Trophoblast cell (in vitro differentiated cells and primary cell): ENCODE measurements at regions not wholly inside any gene's neighbourhood (a gene's known extent, or its start where the extent isn't known, plus 50 kb on each side); places are given as distances from the start of the nearest gene placed in this dataset.
A peak's percentile ranks its signal among the peaks of the same experiment; 100 is the strongest.

Experiments used
- DNase-seq, 2 donors: peaks; one replicate each; pipeline ENCODE4 v3.0.0-alpha.2; 2016
- H2AFZ ChIP-seq: 2 replicates; pipeline ENCODE4 v1.6.1; 2013; ENCODE audit warnings: low read length, moderate library complexity, mild to moderate bottlenecking; ENCODE audit not compliant: insufficient read depth, poor library complexity
- H2AK5ac ChIP-seq: 2 replicates; pipeline ENCODE4 v1.6.1; 2013; ENCODE audit warnings: mild to moderate bottlenecking, low read length
- H2BK120ac ChIP-seq: 2 replicates; pipeline ENCODE4 v1.6.1; 2013; ENCODE audit warnings: low read length, mild to moderate bottlenecking, moderate library complexity; ENCODE audit not compliant: insufficient read depth, poor library complexity
- H2BK12ac ChIP-seq: 2 replicates; pipeline ENCODE4 v1.6.1; 2013; ENCODE audit warnings: mild to moderate bottlenecking, low read length, moderate library complexity
- H2BK5ac ChIP-seq: 2 replicates; pipeline ENCODE4 v1.6.1; 2013; ENCODE audit warnings: low read length, low read depth, moderate library complexity, mild to moderate bottlenecking; ENCODE audit not compliant: poor library complexity
- H3K14ac ChIP-seq: 2 replicates; pipeline ENCODE4 v1.6.1; 2013; ENCODE audit warnings: mild to moderate bottlenecking, low read length
- H3K18ac ChIP-seq: 2 replicates; pipeline ENCODE4 v1.6.1; 2013; ENCODE audit warnings: mild to moderate bottlenecking, low read length
- H3K23ac ChIP-seq: 2 replicates; pipeline ENCODE4 v1.6.1; 2013; ENCODE audit warnings: low read length
- H3K27ac ChIP-seq: 2 replicates; pipeline ENCODE4 v1.5.1; 2013; ENCODE audit warnings: low read depth, mild to moderate bottlenecking, inconsistent platforms, low read length, moderate library complexity
- H3K27me3 ChIP-seq: 2 replicates; pipeline ENCODE4 v1.6.1; 2013; ENCODE audit warnings: inconsistent platforms, mild to moderate bottlenecking, low read length, moderate library complexity; ENCODE audit not compliant: insufficient read depth
- H3K36me3 ChIP-seq, 2 experiments: 1 replicate in 1 of 2; 2 replicates in 1 of 2; pipeline ENCODE4 v1.6.1; 2013; ENCODE audit warnings: low read length in 2 of 2, mild to moderate bottlenecking in 2 of 2, moderate library complexity in 1 of 2; ENCODE audit not compliant: insufficient read depth in 2 of 2, control insufficient read depth in 1 of 2
- H3K4ac ChIP-seq: 2 replicates; pipeline ENCODE4 v1.6.1; 2013; ENCODE audit warnings: low read depth, mild to moderate bottlenecking, low read length, moderate library complexity
- H3K4me1 ChIP-seq, 2 experiments: 1 replicate in 1 of 2; 2 replicates in 1 of 2; pipeline ENCODE4 v1.6.1; 2013; ENCODE audit warnings: low read length in 2 of 2, mild to moderate bottlenecking in 2 of 2, moderate library complexity in 1 of 2; ENCODE audit not compliant: insufficient read depth in 2 of 2, control insufficient read depth in 1 of 2
- H3K4me2 ChIP-seq: 2 replicates; pipeline ENCODE4 v1.6.1; 2013; ENCODE audit warnings: inconsistent platforms, mild to moderate bottlenecking, low read length, moderate library complexity
- H3K4me3 ChIP-seq: 2 replicates; pipeline ENCODE4 v1.5.1; 2013; ENCODE audit warnings: mild to moderate bottlenecking, low read depth, low read length, inconsistent platforms
- H3K79me1 ChIP-seq: one replicate; pipeline ENCODE4 v1.6.1; 2013; ENCODE audit warnings: low read length
- H3K79me2 ChIP-seq: 2 replicates; pipeline ENCODE4 v1.6.1; 2013; ENCODE audit warnings: low read length, mild to moderate bottlenecking; ENCODE audit not compliant: control insufficient read depth, insufficient read depth, poor library complexity
- H3K9ac ChIP-seq: 2 replicates; pipeline ENCODE4 v1.6.1; 2013; ENCODE audit warnings: mild to moderate bottlenecking, low read length
- H3K9me3 ChIP-seq: 2 replicates; pipeline ENCODE4 v1.6.1; 2013; ENCODE audit warnings: low read depth, mild to moderate bottlenecking, control low read depth, inconsistent platforms, low read length; ENCODE audit not compliant: insufficient read depth
- H4K12ac ChIP-seq: 2 replicates; pipeline ENCODE4 v1.6.1; 2013; ENCODE audit warnings: low read depth, mild to moderate bottlenecking, low read length, moderate library complexity
- H4K8ac ChIP-seq: 2 replicates; pipeline ENCODE4 v1.6.1; 2013; ENCODE audit warnings: low read depth, mild to moderate bottlenecking, low read length, moderate library complexity
- H4K91ac ChIP-seq: one replicate; pipeline ENCODE4 v1.6.1; 2013; ENCODE audit warnings: low read depth, mild to moderate bottlenecking, low read length, moderate library complexity
- WGBS: extraction: QIAGEN DNeasy Blood & Tissue Kit; methylation state at CpG from one replicate; pipeline ENCODE4 v1.1.7; 2013; ENCODE audit warnings: missing lambda C conversion rate; ENCODE audit not compliant: insufficient read length, insufficient coverage; ENCODE audit errors: extremely low coverage; 5-methylcytosine and 5-hydroxymethylcytosine counted together

DNA sequence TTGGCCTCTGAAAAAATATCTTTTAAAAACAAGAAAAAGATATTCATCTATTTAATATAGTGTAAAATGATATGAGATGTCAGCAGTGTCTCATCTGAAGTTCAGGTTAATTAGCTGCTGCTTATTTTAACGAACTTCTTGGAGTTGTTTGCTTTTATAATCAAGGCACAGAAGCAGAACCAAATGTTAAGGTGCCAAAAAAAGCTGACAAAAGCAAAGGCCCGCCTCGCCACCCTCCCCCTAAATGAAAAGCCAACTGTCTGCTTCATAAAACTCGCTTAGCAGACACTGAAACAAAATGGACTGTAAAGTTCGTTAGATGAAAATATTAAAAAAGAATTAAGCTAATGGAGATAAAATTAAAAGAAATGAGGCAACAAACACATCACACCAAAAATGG, 562.6 kb downstream of the ZEB2 start:
- H3K4me1 ChIP-seq, result no peaks in the 10 kb centered on the region
- no peak overlapping the region for H4K12ac ChIP-seq
- no peak overlapping the region for H2BK12ac ChIP-seq
- no peaks in the 10 kb centered on the region for H3K79me1 ChIP-seq
- H2BK5ac ChIP-seq, result no peak overlapping the region
- H3K27ac ChIP-seq, result no peak overlapping the region
- H3K4me2 ChIP-seq, result no peak overlapping the region
- H3K14ac ChIP-seq, result no peak overlapping the region
- WGBS, result no CpG with 5 or more reads among the region's 5 CpGs
- no peak overlapping the region for H2AFZ ChIP-seq
- H3K18ac ChIP-seq, result no peak overlapping the region
- no peaks in the 10 kb centered on the region for H3K9me3 ChIP-seq
- H3K79me2 ChIP-seq, result no peaks in the 10 kb centered on the region
- H4K91ac ChIP-seq, result no peak overlapping the region
- no peak overlapping the region for H3K4me3 ChIP-seq
- no peak overlapping the region for H3K23ac ChIP-seq
- no peak for DNase-seq
- no peak overlapping the region for H3K9ac ChIP-seq
- H3K36me3 ChIP-seq, result no peaks in the 10 kb centered on the region
- H2BK120ac ChIP-seq, result no peak overlapping the region
- no peaks in the 10 kb centered on the region for H3K27me3 ChIP-seq
- H4K8ac ChIP-seq, result no peak overlapping the region
- H3K4ac ChIP-seq, result no peak overlapping the region
- H2AK5ac ChIP-seq, result no peak overlapping the region

DNA sequence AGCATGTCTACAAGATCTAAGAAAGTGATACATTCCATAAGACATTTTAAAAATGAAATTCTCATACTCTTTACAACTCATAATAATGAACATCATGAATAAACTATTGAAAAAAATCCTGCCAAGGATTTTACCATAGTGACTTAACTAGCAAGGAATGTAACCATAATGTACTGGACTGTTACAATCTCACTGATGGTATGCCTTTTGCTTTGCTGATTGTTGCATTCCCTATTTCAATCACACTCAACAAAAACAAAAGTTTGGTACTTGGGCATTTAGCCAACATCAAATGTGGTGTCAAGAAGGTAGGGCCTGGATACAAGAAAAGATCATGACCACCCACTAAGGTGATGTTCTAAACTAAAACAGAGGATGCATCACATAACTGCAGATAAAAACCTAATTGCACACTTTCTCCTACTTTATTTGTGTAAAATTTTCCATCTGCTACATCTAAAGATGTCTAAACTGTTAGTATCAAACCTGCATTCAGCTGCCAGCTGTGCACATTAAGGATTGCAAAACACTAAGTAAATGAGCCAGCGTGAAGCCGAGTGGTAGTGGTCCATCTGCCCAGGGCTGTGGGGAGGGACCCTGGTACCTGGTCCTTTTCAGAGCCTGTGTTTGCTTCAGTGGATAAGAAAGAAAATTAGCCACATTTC, 564.4 kb downstream of the ZEB2 start:
- Histone ChIP-seq H2AK5ac (no peak overlapping the region), H3K36me3 (no peaks in the 10 kb centered on the region), H3K23ac (no peak overlapping the region), H2AFZ (no peak overlapping the region), H3K79me1 (no peaks in the 10 kb centered on the region), H3K27me3 (no peaks in the 10 kb centered on the region), H3K18ac (no peak overlapping the region), H3K9ac (no peak overlapping the region), H4K91ac (no peak overlapping the region), H2BK5ac (no peak overlapping the region), H2BK12ac (no peak overlapping the region), H3K27ac (no peak overlapping the region), H2BK120ac (no peak overlapping the region), H3K4me2 (no peak overlapping the region), H4K8ac (no peak overlapping the region), H3K9me3 (no peaks in the 10 kb centered on the region), H3K79me2 (no peaks in the 10 kb centered on the region), H3K4me1 (no peaks in the 10 kb centered on the region), H3K4me3 (no peak overlapping the region), H4K12ac (no peak overlapping the region), H3K14ac (no peak overlapping the region), H3K4ac (no peak overlapping the region)
- DNase-seq, result peak in 1 of 2 donors; percentile 38
- WGBS, result no CpG with 5 or more reads among the region's 2 CpGs

DNA sequence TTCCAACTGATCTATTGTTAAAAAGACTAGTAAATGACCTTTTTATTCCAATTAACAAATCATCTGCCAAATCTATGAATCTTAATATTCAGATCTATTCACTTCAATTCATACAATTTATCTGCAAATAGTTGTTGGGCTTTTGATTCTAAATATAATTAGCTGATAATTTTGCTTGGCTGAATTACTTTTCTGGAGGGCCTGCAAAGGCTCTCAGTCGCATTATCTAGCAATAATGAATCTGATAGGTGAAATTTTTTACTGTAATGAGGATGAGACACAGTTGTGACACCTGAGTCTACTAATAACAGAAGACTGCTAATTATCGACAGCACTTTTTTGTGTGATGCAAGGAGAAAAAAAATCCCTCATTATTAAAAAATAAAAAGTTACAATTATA, 565.1 kb downstream of the ZEB2 start:
- H4K91ac ChIP-seq, result no peak overlapping the region
- no peaks in the 10 kb centered on the region for H3K4me1 ChIP-seq
- no peak overlapping the region for H3K4me2 ChIP-seq
- H3K18ac ChIP-seq, result no peak overlapping the region
- DNase-seq, result no peak
- no peaks in the 10 kb centered on the region for H3K9me3 ChIP-seq
- no peak overlapping the region for H3K9ac ChIP-seq
- H3K36me3 ChIP-seq, result no peaks in the 10 kb centered on the region
- H2BK12ac ChIP-seq, result no peak overlapping the region
- no peak overlapping the region for H3K23ac ChIP-seq
- H2AFZ ChIP-seq, result no peak overlapping the region
- H3K79me2 ChIP-seq, result no peaks in the 10 kb centered on the region
- no peak overlapping the region for H3K4ac ChIP-seq
- H4K8ac ChIP-seq, result no peak overlapping the region
- H3K79me1 ChIP-seq, result no peaks in the 10 kb centered on the region
- H2BK120ac ChIP-seq, result no peak overlapping the region
- no peak overlapping the region for H2AK5ac ChIP-seq
- no CpG with 5 or more reads among the region's 2 CpGs for WGBS
- no peak overlapping the region for H3K4me3 ChIP-seq
- H3K27me3 ChIP-seq, result no peaks in the 10 kb centered on the region
- no peak overlapping the region for H4K12ac ChIP-seq
- H3K14ac ChIP-seq, result no peak overlapping the region
- H3K27ac ChIP-seq, result no peak overlapping the region
- no peak overlapping the region for H2BK5ac ChIP-seq

DNA sequence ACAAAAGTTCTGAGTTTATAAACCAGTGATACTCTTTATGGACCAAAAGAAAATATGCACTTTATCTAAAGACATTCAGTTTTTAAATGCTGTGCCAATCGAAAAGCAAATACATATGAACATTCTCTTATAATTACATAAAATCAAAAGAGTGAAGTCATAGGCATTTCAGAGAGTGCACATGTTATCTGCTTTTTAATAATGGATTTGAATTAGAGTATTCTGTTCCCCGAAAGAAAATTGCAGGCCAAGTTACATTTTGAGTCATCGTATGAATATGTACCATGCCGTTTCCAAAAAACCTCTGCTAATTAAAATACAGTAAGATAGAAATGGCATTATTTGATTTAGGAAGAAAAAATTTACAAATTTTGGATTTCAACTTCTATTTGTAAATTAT, 565.7 kb downstream of the ZEB2 start:
- H3K18ac ChIP-seq, result no peak overlapping the region
- H3K79me2 ChIP-seq, result no peaks in the 10 kb centered on the region
- H3K27me3 ChIP-seq, result no peaks in the 10 kb centered on the region
- H3K4me3 ChIP-seq, result no peak overlapping the region
- no peak overlapping the region for H3K4ac ChIP-seq
- H4K12ac ChIP-seq, result no peak overlapping the region
- no peak overlapping the region for H3K23ac ChIP-seq
- no peaks in the 10 kb centered on the region for H3K79me1 ChIP-seq
- no peak overlapping the region for H2BK5ac ChIP-seq
- H3K14ac ChIP-seq, result no peak overlapping the region
- H2AFZ ChIP-seq, result no peak overlapping the region
- H4K8ac ChIP-seq, result no peak overlapping the region
- no peak overlapping the region for H2AK5ac ChIP-seq
- no peak overlapping the region for H3K27ac ChIP-seq
- no peaks in the 10 kb centered on the region for H3K9me3 ChIP-seq
- no peak overlapping the region for H3K4me2 ChIP-seq
- whole genome bisulfite sequencing, result no CpG with 5 or more reads among the region's 4 CpGs
- no peak overlapping the region for H2BK120ac ChIP-seq
- H2BK12ac ChIP-seq, result no peak overlapping the region
- H3K36me3 ChIP-seq, result no peaks in the 10 kb centered on the region
- H3K4me1 ChIP-seq, result no peaks in the 10 kb centered on the region
- no peak overlapping the region for H4K91ac ChIP-seq
- H3K9ac ChIP-seq, result no peak overlapping the region
- no peak for DNase-seq
